IMR-90 (cell line): ENCODE measurements at regions not wholly inside any gene's neighbourhood (a gene's known extent, or its start where the extent isn't known, plus 50 kb on each side); places are given as distances from the start of the nearest gene placed in this dataset.

Source experiments
- MAFK ChIP-seq: IDR thresholded peaks from 2 replicates; pipeline ENCODE4 v1.6.1; 2012; ENCODE audit warnings: low read depth, low read length, improper control_type of control experiment
- MAZ ChIP-seq: IDR thresholded peaks from 2 replicates; pipeline ENCODE4 v1.6.1; 2012; ENCODE audit warnings: low read depth, mild to moderate bottlenecking, low read length, improper control_type of control experiment, moderate library complexity, borderline replicate concordance
- POLR2A ChIP-seq: IDR thresholded peaks from 2 replicates; pipeline ENCODE4 v1.6.1; 2012; ENCODE audit warnings: mild to moderate bottlenecking, low read depth, low read length
- RFX5 ChIP-seq: IDR thresholded peaks from 2 replicates; pipeline ENCODE4 v1.8.0; 2012; ENCODE audit warnings: low read depth, mild to moderate bottlenecking, low read length, moderate library complexity
- TF ChIP-seq, protein P1 (sequence below): conservative IDR thresholded peaks from 2 replicates; pipeline ENCODE4 v1.5.1; 2012; ENCODE audit warnings: mild to moderate bottlenecking, low read depth, low read length, improper control_type of control experiment

DNA sequence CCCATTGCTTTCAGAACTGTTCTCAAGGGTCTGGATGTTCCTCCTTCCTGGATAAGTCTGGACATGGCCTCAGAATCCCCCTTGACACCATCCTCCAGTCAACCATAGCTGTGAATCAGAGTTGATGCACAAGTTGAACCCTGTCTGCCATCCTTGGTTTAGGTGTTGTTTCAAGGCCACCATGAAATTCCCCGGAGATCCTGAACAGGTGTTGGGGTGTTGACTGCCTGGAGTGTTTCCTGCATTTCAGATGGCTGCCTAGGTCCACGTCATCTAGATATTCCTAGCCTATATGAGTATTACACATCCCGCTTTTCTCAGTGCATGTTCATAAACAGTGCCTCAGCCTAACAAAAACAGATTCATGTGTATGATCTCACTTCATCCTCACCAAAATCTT lies 86.7 kb upstream of the PWP1 start:
- TF ChIP-seq MAFK (no peak), MAZ (no peak), POLR2A (no peak), RFX5 (no peak)
- TF ChIP-seq, protein P1, sequence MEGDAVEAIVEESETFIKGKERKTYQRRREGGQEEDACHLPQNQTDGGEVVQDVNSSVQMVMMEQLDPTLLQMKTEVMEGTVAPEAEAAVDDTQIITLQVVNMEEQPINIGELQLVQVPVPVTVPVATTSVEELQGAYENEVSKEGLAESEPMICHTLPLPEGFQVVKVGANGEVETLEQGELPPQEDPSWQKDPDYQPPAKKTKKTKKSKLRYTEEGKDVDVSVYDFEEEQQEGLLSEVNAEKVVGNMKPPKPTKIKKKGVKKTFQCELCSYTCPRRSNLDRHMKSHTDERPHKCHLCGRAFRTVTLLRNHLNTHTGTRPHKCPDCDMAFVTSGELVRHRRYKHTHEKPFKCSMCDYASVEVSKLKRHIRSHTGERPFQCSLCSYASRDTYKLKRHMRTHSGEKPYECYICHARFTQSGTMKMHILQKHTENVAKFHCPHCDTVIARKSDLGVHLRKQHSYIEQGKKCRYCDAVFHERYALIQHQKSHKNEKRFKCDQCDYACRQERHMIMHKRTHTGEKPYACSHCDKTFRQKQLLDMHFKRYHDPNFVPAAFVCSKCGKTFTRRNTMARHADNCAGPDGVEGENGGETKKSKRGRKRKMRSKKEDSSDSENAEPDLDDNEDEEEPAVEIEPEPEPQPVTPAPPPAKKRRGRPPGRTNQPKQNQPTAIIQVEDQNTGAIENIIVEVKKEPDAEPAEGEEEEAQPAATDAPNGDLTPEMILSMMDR, result no peak
